Keratinocyte (primary cell): ENCODE measurements at regions not wholly inside any gene's neighbourhood (a gene's known extent, or its start where the extent isn't known, plus 50 kb on each side); places are given as distances from the start of the nearest gene placed in this dataset.

ENCODE experiments used
- EZH2 ChIP-seq: IDR thresholded peaks from one replicate; pipeline ENCODE4 v1.6.1; 2012; ENCODE audit warnings: inconsistent platforms, mild to moderate bottlenecking, low read length, moderate library complexity
- TF ChIP-seq, protein P1 (sequence below), 3 experiments: IDR thresholded peaks in 1 of 3; conservative IDR thresholded peaks in 1 of 3; optimal IDR thresholded peaks in 1 of 3; 2 replicates in 2 of 3; 3 replicates in 1 of 3; pipeline versions ENCODE3 to v1.5.1; 2011; ENCODE audit warnings: low read length in 3 of 3, mild to moderate bottlenecking in 3 of 3, moderate library complexity in 2 of 3, control low read depth in 1 of 3, inconsistent platforms in 1 of 3; ENCODE audit not compliant: insufficient read depth in 2 of 3; ENCODE audit errors: extremely low read depth in 1 of 3

- no peak for TF ChIP-seq EZH2
- TF ChIP-seq, protein P1, sequence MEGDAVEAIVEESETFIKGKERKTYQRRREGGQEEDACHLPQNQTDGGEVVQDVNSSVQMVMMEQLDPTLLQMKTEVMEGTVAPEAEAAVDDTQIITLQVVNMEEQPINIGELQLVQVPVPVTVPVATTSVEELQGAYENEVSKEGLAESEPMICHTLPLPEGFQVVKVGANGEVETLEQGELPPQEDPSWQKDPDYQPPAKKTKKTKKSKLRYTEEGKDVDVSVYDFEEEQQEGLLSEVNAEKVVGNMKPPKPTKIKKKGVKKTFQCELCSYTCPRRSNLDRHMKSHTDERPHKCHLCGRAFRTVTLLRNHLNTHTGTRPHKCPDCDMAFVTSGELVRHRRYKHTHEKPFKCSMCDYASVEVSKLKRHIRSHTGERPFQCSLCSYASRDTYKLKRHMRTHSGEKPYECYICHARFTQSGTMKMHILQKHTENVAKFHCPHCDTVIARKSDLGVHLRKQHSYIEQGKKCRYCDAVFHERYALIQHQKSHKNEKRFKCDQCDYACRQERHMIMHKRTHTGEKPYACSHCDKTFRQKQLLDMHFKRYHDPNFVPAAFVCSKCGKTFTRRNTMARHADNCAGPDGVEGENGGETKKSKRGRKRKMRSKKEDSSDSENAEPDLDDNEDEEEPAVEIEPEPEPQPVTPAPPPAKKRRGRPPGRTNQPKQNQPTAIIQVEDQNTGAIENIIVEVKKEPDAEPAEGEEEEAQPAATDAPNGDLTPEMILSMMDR (optimal IDR thresholded peaks at IDR 0.05 in 1 of 3, IDR thresholded peaks at IDR 0.05 in 1 of 3, conservative IDR thresholded peaks at IDR 0.05 in 1 of 3; ENCODE audit: extremely low read depth in 1 of 3, insufficient read depth in 2 of 3, low read length in 3 of 3), result no peak
These were observed 134.8 kb upstream of the WNT4 start for GRCh38 chr1:22277662-22278061.
